ENCODE measurements at regions not wholly inside any gene's neighbourhood (a gene's known extent, or its start where the extent isn't known, plus 50 kb on each side); places are given as distances from the start of the nearest gene placed in this dataset.
A peak's percentile ranks its signal among the peaks of the same experiment; 100 is the strongest.
"Not testable (repeated sequence)": the region's sequence is repeated elsewhere in the genome, so short reads cannot be mapped to it uniquely, and the experiment has no call there.

DNA sequence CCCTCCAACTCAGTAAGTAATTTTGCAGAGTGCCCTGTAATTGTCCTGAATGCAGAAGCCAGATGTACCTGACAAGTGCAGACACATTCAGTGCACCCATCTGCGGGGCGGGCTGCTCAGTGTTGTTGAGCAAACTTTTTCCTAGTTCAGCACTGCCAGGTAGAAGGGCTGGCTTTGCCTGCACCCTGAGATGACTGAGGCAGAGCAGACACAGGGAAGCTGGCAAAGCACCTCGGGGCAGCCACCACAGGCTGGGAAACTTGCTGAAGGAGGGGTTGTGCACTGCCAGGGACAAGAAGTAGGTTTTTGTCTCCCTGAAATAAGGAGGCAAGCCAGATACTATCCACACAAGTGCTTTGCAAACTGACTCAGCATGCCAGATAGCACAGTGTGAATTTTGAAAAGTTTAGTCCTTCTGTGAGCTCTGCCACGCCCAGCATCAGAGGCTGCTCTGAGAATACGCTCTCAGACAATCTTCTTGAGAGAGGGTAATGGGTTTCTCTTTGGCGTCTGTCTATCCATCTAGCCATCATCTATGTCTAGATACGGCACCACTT lies 62.3 kb downstream of the SOWAHC start:
- H3K27ac ChIP-seq, result no peak overlapping the region
- no peak for TF ChIP-seq CTCF (IDR thresholded peaks at IDR 0.05)
- intact Hi-C loops (cut with DNase I), result no loop called here
- no peaks in the 10 kb centered on the region for H3K9me3 ChIP-seq
- no peak for FAIRE-seq
- H3K4me3 ChIP-seq, result no peak overlapping the region
- H3K27me3 ChIP-seq, result no peaks in the 10 kb centered on the region
- H3K36me3 ChIP-seq, result no peaks in the 10 kb centered on the region
- DNase-seq, result no peak
- no peak for ATAC-seq
- peaks cover 5 to 8% (median 5%) of the 10 kb centered on the region in 3 donors for H3K4me1 ChIP-seq
- 72 to 78% methylated on average over 7 of the region's 7 CpGs for WGBS, 2 donors

DNA sequence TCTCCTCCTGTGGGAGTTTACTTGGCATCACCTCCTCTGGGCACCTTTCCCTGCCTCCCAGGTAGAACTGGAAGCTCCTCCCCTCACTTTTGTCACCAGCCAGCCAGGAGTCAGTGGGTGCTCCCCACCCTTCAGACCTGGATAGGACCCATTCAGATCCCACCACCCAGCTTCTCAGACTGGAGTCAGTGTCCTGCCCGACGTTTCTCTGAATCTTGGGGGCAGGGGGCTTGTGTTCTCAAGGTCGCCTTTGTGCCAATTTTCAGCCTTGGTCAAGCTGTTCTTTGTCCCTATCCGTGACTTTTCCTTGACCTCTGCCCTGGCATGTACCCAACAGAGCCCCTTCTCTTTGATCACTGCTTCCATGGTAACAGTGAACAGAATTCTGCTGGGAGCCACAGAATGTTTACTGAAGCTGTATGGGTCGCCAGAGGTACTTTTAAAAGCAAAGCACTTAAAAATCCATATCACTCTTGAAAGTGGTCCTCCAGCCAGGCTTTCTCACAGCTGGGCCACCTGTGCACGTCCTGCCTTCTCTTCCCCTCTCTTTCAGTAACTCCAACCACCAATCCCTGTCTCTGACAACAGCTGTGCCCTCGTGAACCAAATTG lies 63.1 kb downstream of the SOWAHC start:
- intact Hi-C loops (cut with DNase I); H3K27me3 ChIP-seq; H3K4me3 ChIP-seq; H3K27ac ChIP-seq; H3K36me3 ChIP-seq; H3K9me3 ChIP-seq; FAIRE-seq; H3K4me1 ChIP-seq: not testable (repeated sequence)
- peak in 3 of 4 donors; percentile 40 to 74 (median 59) for ATAC-seq
- WGBS, 2 donors, result 31 to 32% methylated on average over 7 of the region's 7 CpGs
- DNase-seq, result peak in 1 of 6 donors; percentile 22

DNA sequence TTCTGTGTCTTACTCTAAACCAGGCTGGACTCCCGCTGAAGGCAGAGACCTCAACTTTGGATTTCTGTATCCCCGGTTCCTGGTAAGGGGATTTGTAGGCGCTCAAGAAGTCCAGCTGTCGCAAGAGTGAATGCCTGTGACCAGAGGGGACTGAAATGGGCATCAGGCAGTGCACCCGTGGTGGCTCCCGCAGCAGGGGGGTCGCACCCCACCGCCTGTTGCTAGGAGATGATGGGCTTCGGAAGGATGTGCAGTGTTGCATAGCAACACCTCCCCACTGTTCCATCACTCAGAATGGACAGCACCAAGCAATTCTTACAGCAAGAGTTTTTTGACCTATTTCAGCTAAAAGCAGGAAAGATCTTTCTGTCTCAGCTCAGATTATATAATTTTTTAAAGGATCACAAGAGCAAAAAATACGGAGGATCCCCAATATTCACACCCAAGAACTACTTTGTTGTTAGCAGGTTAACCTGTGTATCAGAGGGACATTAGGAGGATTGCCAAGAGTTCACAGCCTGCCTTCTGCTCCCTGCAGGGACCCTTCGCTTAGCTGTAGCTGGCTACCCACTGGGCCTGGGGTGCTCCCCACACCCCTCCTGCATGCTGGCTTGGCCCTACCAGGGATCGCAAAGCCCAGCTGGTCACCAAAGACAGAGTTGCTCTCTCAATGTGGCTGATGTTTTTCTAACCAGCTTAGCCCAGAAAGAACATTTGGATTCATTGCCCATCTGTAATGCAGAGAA lies 63.8 kb downstream of the SOWAHC start:
- H3K27ac ChIP-seq, result no peak overlapping the region
- ATAC-seq (no peak), DNase-seq (no peak), FAIRE-seq (no peak)
- H3K27me3 ChIP-seq, result no peaks in the 10 kb centered on the region
- H3K36me3 ChIP-seq, result no peaks in the 10 kb centered on the region
- H3K9me3 ChIP-seq, result no peaks in the 10 kb centered on the region
- TF ChIP-seq CTCF (IDR thresholded peaks at IDR 0.05), result no peak
- intact Hi-C loops (cut with DNase I), result no loop called here
- 73 to 82% methylated on average over 12 of the region's 12 CpGs for WGBS, 2 donors
- no peak overlapping the region for H3K4me3 ChIP-seq
- peaks cover 5 to 8% (median 5%) of the 10 kb centered on the region in 3 donors for H3K4me1 ChIP-seq

- intact Hi-C loops (cut with DNase I); H3K4me3 ChIP-seq; H3K4me1 ChIP-seq; DNase-seq; H3K9me3 ChIP-seq; H3K36me3 ChIP-seq; FAIRE-seq; H3K27me3 ChIP-seq: not testable (repeated sequence)
- peak overlapping the region in 1 of 4 donors; percentile 19 for H3K27ac ChIP-seq
- 81 to 84% methylated on average over 8 to 10 of the region's 10 CpGs for WGBS, 2 donors
- peak in 1 of 4 donors; percentile 38 for ATAC-seq
Measured at GRCh38 chr2:109678724-109679201, 64.6 kb downstream of the SOWAHC start.

GRCh38 chr2:109679225-109679624 lies 65.1 kb downstream of the SOWAHC start:
- no peak for ATAC-seq
- Histone ChIP-seq H3K27ac (peak overlapping the region in 1 of 4 donors; percentile 19), H3K4me3 (no peak overlapping the region), H3K4me1 (peaks cover 5 to 8% (median 5%) of the 10 kb centered on the region in 3 donors), H3K27me3 (no peaks in the 10 kb centered on the region), H3K36me3 (no peaks in the 10 kb centered on the region), H3K9me3 (no peaks in the 10 kb centered on the region)
- intact Hi-C loops (cut with DNase I), result no loop called here
- TF ChIP-seq CTCF (IDR thresholded peaks at IDR 0.05), result no peak
- no peak for DNase-seq
- 84% methylated on average over 3 of the region's 3 CpGs for WGBS, 2 donors
- FAIRE-seq, result no peak
